ENCODE measurements at regions not wholly inside any gene's neighbourhood (a gene's known extent, or its start where the extent isn't known, plus 50 kb on each side); places are given as distances from the start of the nearest gene placed in this dataset.

DNA sequence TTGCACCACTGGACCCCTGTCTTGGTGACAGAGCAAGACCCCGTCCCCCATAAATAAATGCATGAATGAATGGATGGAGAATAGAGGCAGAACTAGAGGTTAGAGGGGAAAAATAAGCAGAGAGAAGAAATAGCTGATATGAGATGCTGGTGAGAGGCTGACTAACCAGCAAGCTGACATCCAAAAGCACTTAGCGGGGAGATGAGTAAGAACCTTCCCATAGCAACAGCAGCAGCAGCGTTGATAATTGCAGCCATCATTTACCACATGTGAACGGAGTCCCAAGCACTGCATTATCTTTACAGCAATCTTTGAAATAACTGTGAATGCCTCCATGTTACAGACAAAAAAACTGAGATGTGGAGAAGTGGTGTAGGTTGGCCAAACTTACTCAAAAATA lies 777.3 kb upstream of the EEF2KMT start:
- no peaks in the 10 kb centered on the region for H3K79me2 ChIP-seq (ENCODE audit: control insufficient read depth, insufficient read depth, low read length)
- peaks cover 11% of the 10 kb centered on the region for H3K9me3 ChIP-seq (replicated peaks; ENCODE audit: control insufficient read depth, insufficient read depth, low read length)
- no peaks in the 10 kb centered on the region for H3K36me3 ChIP-seq (ENCODE audit: control insufficient read depth in 2 of 2, extremely low read depth in 1 of 2, insufficient read depth in 2 of 2, low read length in 2 of 2)
- no peaks in the 10 kb centered on the region for H4K20me1 ChIP-seq (replicated peaks; ENCODE audit: control insufficient read depth, extremely low read depth, insufficient read depth, low read length)
- POLR2A ChIA-PET = no interaction called here
- H3K27me3 ChIP-seq (ENCODE audit: control insufficient read depth in 2 of 2, insufficient read depth in 2 of 2, low read length in 2 of 2) = no peaks in the 10 kb centered on the region
- dilution Hi-C loops (cut with MboI; ENCODE audit: extremely low pct_ligation_motif_present, low sequenced_read_pairs) = no loop called here
- no peak overlapping the region for H3K4me3 ChIP-seq (replicated peaks in 1 of 3; ENCODE audit: insufficient read depth in 1 of 3, low read depth in 1 of 3, low read length in 3 of 3)
- DNase-seq (ENCODE audit: low read depth, low spot score) = no peak
- H3K4me1 ChIP-seq (ENCODE audit: control insufficient read depth, extremely low read depth, insufficient read depth, low read length) = no peaks in the 10 kb centered on the region
- H3K9ac ChIP-seq (replicated peaks; ENCODE audit: extremely low read depth, insufficient read depth, low read length) = no peak overlapping the region
- H2AFZ ChIP-seq (ENCODE audit: low read depth, low read length) = no peak overlapping the region
- BruUV-seq (replicated peaks) = no TSS peak
- H3K27ac ChIP-seq (ENCODE audit: insufficient read depth, low read depth, low read length) = no peak overlapping the region
- TF ChIP-seq POLR2AphosphoS5 (IDR thresholded peaks at IDR 0.05; ENCODE audit: insufficient read depth, low read depth, low read length) = no peak
- TF ChIP-seq EZH2 (IDR thresholded peaks at IDR 0.05; ENCODE audit: borderline replicate concordance, low read depth, low read length, severe bottlenecking) = no peak
- TF ChIP-seq FOS (IDR thresholded peaks at IDR 0.05; ENCODE audit: borderline replicate concordance, insufficient read depth, low read length) = no peak
- no peak for TF ChIP-seq CTCF (IDR thresholded peaks at IDR 0.05; ENCODE audit: extremely low read depth in 1 of 2, insufficient read depth in 1 of 2, low read depth in 1 of 2, low read length in 2 of 2)
- TF ChIP-seq MYC (IDR thresholded peaks at IDR 0.05; ENCODE audit: low read depth, low read length) = no peak
- TF ChIP-seq GATA2 (IDR thresholded peaks at IDR 0.05; ENCODE audit: insufficient read depth, insufficient read length, low read depth, low read length) = no peak
- TF ChIP-seq POLR2A (IDR thresholded peaks at IDR 0.05; ENCODE audit: low read depth, low read length) = no peak
- no peak for TF ChIP-seq JUN (IDR thresholded peaks at IDR 0.05; ENCODE audit: borderline replicate concordance, insufficient read depth, insufficient read length, low read depth)
- TF ChIP-seq, protein P1, sequence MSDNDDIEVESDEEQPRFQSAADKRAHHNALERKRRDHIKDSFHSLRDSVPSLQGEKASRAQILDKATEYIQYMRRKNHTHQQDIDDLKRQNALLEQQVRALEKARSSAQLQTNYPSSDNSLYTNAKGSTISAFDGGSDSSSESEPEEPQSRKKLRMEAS (IDR thresholded peaks at IDR 0.05; ENCODE audit: insufficient read depth, insufficient read length) = no peak
- intact Hi-C loops (cut with micrococcal nuclease) = no loop called here
- CTCF ChIA-PET = no interaction called here
- H3K9me1 ChIP-seq (replicated peaks; ENCODE audit: control insufficient read depth, extremely low read depth, insufficient read depth, low read length) = no peaks in the 10 kb centered on the region
- no peak for FAIRE-seq
- no peak overlapping the region for H3K4me2 ChIP-seq (ENCODE audit: insufficient read depth, low read length)
